ENCODE measurements at regions not wholly inside any gene's neighbourhood (a gene's known extent, or its start where the extent isn't known, plus 50 kb on each side); places are given as distances from the start of the nearest gene placed in this dataset.

DNA sequence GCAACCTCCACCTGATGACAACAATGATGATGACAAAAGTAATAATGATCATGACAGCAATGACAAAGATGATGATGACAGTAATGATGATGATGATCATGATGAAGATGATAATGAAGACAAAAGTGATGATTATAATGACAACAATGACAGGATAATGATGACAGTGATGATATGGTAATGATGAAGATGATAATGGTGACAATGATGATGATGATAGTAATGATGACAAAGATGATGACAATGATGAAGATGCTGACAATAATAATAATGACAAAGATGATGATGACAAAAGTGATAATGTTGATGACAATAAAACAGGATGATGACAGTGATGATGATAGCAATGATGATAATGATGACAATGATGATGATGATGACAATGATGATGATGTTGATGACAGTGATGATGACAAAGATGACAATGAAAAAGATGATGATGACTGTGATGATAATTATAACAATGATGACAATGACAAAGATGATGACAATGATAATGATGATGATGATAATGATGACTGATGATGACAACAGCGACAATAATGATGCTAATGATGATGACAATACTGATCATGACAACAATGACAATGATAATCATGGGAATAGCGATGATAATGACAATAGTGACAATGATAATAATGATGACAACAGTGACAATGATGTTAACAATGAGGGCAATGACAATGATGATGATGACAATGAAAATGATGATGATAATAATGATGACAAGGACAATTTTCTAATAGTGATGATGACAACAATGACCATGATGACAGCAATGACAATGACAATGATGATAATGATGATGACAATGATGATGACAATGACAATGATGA is 1106.5 kb upstream of the AUTS2 start:
- H3K36me3 ChIP-seq (ENCODE audit: insufficient read depth, low read length), result no peaks in the 10 kb centered on the region
- no peaks in the 10 kb centered on the region for H3K27me3 ChIP-seq (ENCODE audit: insufficient read depth, low read length)
- no peak overlapping the region for H3K4me3 ChIP-seq (ENCODE audit: low read length)
- no peaks in the 10 kb centered on the region for H3K9me3 ChIP-seq (ENCODE audit: low read length)
- H2AFZ ChIP-seq (ENCODE audit: low read depth, low read length), result no peak overlapping the region
- H3K4me1 ChIP-seq (ENCODE audit: insufficient read depth, low read length), result no peaks in the 10 kb centered on the region

DNA sequence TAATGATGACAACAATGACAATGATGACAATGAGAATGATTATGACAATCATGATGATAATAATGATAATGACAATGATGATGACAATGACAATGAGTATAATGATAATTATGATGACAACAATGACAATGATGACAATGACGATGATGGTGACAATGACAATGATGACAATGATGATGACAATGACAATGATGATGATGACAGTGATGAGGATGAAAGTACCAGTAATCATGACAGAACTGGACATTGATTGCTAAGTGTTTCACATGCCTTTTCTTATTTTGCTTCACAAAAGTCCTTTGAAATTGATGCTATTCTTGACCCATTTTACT is 1106.0 kb upstream of the AUTS2 start:
- no peaks in the 10 kb centered on the region for H3K4me1 ChIP-seq (ENCODE audit: insufficient read depth, low read length)
- H2AFZ ChIP-seq (ENCODE audit: low read depth, low read length), result no peak overlapping the region
- H3K27me3 ChIP-seq (ENCODE audit: insufficient read depth, low read length), result no peaks in the 10 kb centered on the region
- no peaks in the 10 kb centered on the region for H3K36me3 ChIP-seq (ENCODE audit: insufficient read depth, low read length)
- H3K9me3 ChIP-seq (ENCODE audit: low read length), result no peaks in the 10 kb centered on the region
- H3K4me3 ChIP-seq (ENCODE audit: low read length), result no peak overlapping the region

GRCh38 chr7:68503400-68503799 is 1094.9 kb upstream of the AUTS2 start:
- Histone ChIP-seq H3K9me3 (ENCODE audit: low read length) (no peaks in the 10 kb centered on the region), H3K4me3 (ENCODE audit: low read length) (no peak overlapping the region), H2AFZ (ENCODE audit: low read depth, low read length) (no peak overlapping the region), H3K36me3 (ENCODE audit: insufficient read depth, low read length) (no peaks in the 10 kb centered on the region), H3K4me1 (ENCODE audit: insufficient read depth, low read length) (no peaks in the 10 kb centered on the region), H3K27me3 (ENCODE audit: insufficient read depth, low read length) (no peaks in the 10 kb centered on the region)

GRCh38 chr7:68504716-68505115 is 1093.6 kb upstream of the AUTS2 start:
- no peaks in the 10 kb centered on the region for H3K36me3 ChIP-seq (ENCODE audit: insufficient read depth, low read length)
- no peaks in the 10 kb centered on the region for H3K4me1 ChIP-seq (ENCODE audit: insufficient read depth, low read length)
- no peaks in the 10 kb centered on the region for H3K9me3 ChIP-seq (ENCODE audit: low read length)
- H3K27me3 ChIP-seq (ENCODE audit: insufficient read depth, low read length), result no peaks in the 10 kb centered on the region
- no peak overlapping the region for H2AFZ ChIP-seq (ENCODE audit: low read depth, low read length)
- H3K4me3 ChIP-seq (ENCODE audit: low read length), result no peak overlapping the region

- Histone ChIP-seq H2AFZ (ENCODE audit: low read depth, low read length) (no peak overlapping the region), H3K27me3 (ENCODE audit: insufficient read depth, low read length) (no peaks in the 10 kb centered on the region), H3K4me3 (ENCODE audit: low read length) (no peak overlapping the region), H3K9me3 (ENCODE audit: low read length) (no peaks in the 10 kb centered on the region), H3K4me1 (ENCODE audit: insufficient read depth, low read length) (no peaks in the 10 kb centered on the region), H3K36me3 (ENCODE audit: insufficient read depth, low read length) (no peaks in the 10 kb centered on the region)
Observed at GRCh38 chr7:68505721-68506120, 1092.6 kb upstream of the AUTS2 start.

- Histone ChIP-seq H3K27me3 (ENCODE audit: insufficient read depth, low read length) (no peaks in the 10 kb centered on the region), H3K9me3 (ENCODE audit: low read length) (no peaks in the 10 kb centered on the region), H3K36me3 (ENCODE audit: insufficient read depth, low read length) (no peaks in the 10 kb centered on the region), H3K4me3 (ENCODE audit: low read length) (no peak overlapping the region), H2AFZ (ENCODE audit: low read depth, low read length) (no peak overlapping the region), H3K4me1 (ENCODE audit: insufficient read depth, low read length) (no peaks in the 10 kb centered on the region)
Observed at GRCh38 chr7:68507668-68508067, 1090.6 kb upstream of the AUTS2 start.

DNA sequence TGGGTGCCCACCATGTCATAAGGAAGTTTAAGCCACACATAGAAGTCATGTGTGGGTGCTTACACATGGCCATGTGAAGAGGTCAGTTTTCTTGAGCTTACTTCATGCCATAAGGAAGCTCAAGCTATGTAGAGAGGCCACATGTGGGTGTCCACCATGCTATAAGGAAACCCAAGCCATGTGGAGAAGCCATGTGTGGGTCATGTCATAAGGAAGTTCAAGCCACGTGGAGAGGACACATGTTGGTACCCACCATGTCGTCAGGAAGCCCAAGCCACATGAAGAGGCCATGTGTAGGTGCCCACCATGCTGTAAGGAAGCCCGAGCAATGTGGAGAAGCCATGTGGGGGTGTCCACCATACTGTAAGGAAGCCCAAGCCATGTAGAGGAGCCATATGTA is 1089.2 kb upstream of the AUTS2 start:
- Histone ChIP-seq H3K9me3 (ENCODE audit: low read length) (no peaks in the 10 kb centered on the region), H3K4me1 (ENCODE audit: insufficient read depth, low read length) (no peaks in the 10 kb centered on the region), H2AFZ (ENCODE audit: low read depth, low read length) (no peak overlapping the region), H3K4me3 (ENCODE audit: low read length) (no peak overlapping the region), H3K36me3 (ENCODE audit: insufficient read depth, low read length) (no peaks in the 10 kb centered on the region), H3K27me3 (ENCODE audit: insufficient read depth, low read length) (no peaks in the 10 kb centered on the region)

GRCh38 chr7:68509603-68510002 is 1088.7 kb upstream of the AUTS2 start:
- no peaks in the 10 kb centered on the region for H3K36me3 ChIP-seq (ENCODE audit: insufficient read depth, low read length)
- H3K4me1 ChIP-seq (ENCODE audit: insufficient read depth, low read length), result no peaks in the 10 kb centered on the region
- no peaks in the 10 kb centered on the region for H3K27me3 ChIP-seq (ENCODE audit: insufficient read depth, low read length)
- no peak overlapping the region for H2AFZ ChIP-seq (ENCODE audit: low read depth, low read length)
- no peaks in the 10 kb centered on the region for H3K9me3 ChIP-seq (ENCODE audit: low read length)
- H3K4me3 ChIP-seq (ENCODE audit: low read length), result no peak overlapping the region

DNA sequence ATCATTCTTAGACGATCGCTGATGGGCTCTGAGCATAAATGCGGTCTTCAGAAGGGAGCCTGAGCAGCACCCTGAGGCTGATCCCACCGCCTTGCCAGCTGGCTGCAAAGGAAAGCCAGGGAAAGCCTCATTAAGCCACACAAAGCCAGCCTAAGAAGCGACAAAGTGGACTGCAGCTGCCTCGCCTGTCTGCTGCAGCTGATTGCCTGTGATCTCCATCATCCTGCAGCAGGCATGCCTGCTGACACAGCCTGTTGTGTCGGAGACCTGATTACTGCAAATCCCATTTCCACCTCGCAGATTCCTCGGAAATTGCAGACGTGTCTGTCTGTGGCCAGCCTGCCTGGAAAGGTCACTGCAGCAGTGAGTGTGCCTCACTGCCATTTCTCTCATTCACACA is 1087.0 kb upstream of the AUTS2 start:
- no peak overlapping the region for H2AFZ ChIP-seq (ENCODE audit: low read depth, low read length)
- H3K27me3 ChIP-seq (ENCODE audit: insufficient read depth, low read length), result no peaks in the 10 kb centered on the region
- H3K4me3 ChIP-seq (ENCODE audit: low read length), result no peak overlapping the region
- no peaks in the 10 kb centered on the region for H3K36me3 ChIP-seq (ENCODE audit: insufficient read depth, low read length)
- H3K9me3 ChIP-seq (ENCODE audit: low read length), result no peaks in the 10 kb centered on the region
- no peaks in the 10 kb centered on the region for H3K4me1 ChIP-seq (ENCODE audit: insufficient read depth, low read length)

DNA sequence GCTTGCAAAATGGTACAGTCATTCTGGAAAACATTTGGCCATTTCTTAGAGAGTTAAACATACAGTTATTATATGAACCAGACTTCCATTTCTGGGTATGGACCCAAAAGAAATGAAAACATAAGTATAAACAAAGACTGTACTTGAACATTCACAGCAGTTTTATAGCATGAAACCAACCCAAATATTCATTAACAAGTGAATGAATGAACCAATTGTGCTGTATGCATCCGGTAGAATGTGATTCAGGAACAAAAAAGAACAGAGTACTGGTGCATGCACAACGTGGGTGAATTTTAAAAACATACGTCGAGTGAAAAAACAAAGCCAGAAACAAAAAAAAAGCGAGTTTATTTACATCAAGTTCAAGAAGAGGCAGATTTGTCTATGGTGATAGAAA is 1085.8 kb upstream of the AUTS2 start:
- H3K36me3 ChIP-seq (ENCODE audit: insufficient read depth, low read length), result no peaks in the 10 kb centered on the region
- no peak overlapping the region for H3K4me3 ChIP-seq (ENCODE audit: low read length)
- no peaks in the 10 kb centered on the region for H3K27me3 ChIP-seq (ENCODE audit: insufficient read depth, low read length)
- H3K9me3 ChIP-seq (ENCODE audit: low read length), result no peaks in the 10 kb centered on the region
- no peak overlapping the region for H2AFZ ChIP-seq (ENCODE audit: low read depth, low read length)
- H3K4me1 ChIP-seq (ENCODE audit: insufficient read depth, low read length), result no peaks in the 10 kb centered on the region

GRCh38 chr7:68518060-68518459 is 1080.2 kb upstream of the AUTS2 start:
- no peaks in the 10 kb centered on the region for H3K27me3 ChIP-seq (ENCODE audit: insufficient read depth, low read length)
- H2AFZ ChIP-seq (ENCODE audit: low read depth, low read length), result no peak overlapping the region
- no peak overlapping the region for H3K4me3 ChIP-seq (ENCODE audit: low read length)
- H3K36me3 ChIP-seq (ENCODE audit: insufficient read depth, low read length), result no peaks in the 10 kb centered on the region
- no peaks in the 10 kb centered on the region for H3K9me3 ChIP-seq (ENCODE audit: low read length)
- H3K4me1 ChIP-seq (ENCODE audit: insufficient read depth, low read length), result no peaks in the 10 kb centered on the region

DNA sequence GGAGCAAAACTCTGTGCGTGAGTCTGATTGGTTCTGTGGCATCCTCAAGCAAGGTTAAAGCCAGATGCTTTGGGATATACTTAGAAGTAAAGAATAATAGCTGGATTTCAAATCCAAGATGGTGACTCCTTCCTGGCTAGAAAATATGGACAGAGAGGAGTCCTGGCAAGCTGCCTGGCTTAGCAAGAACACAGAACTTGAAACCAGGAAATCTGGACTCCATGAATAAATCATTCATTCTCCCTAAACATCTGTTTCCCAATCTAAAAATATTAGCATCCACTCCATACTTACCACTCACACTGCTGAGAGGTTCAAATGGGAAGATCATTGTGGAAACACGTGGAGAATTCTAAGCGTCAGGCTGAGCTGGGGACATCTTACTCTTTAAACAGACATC is 1074.1 kb upstream of the AUTS2 start:
- Histone ChIP-seq H3K4me3 (ENCODE audit: low read length) (no peak overlapping the region), H3K36me3 (ENCODE audit: insufficient read depth, low read length) (no peaks in the 10 kb centered on the region), H3K4me1 (ENCODE audit: insufficient read depth, low read length) (no peaks in the 10 kb centered on the region), H3K27me3 (ENCODE audit: insufficient read depth, low read length) (no peaks in the 10 kb centered on the region), H3K9me3 (ENCODE audit: low read length) (no peaks in the 10 kb centered on the region), H2AFZ (ENCODE audit: low read depth, low read length) (no peak overlapping the region)

GRCh38 chr7:68529221-68529620 is 1069.1 kb upstream of the AUTS2 start:
- Histone ChIP-seq H2AFZ (ENCODE audit: low read depth, low read length) (no peak overlapping the region), H3K27me3 (ENCODE audit: insufficient read depth, low read length) (no peaks in the 10 kb centered on the region), H3K9me3 (ENCODE audit: low read length) (no peaks in the 10 kb centered on the region), H3K4me1 (ENCODE audit: insufficient read depth, low read length) (no peaks in the 10 kb centered on the region), H3K4me3 (ENCODE audit: low read length) (no peak overlapping the region), H3K36me3 (ENCODE audit: insufficient read depth, low read length) (no peaks in the 10 kb centered on the region)

DNA sequence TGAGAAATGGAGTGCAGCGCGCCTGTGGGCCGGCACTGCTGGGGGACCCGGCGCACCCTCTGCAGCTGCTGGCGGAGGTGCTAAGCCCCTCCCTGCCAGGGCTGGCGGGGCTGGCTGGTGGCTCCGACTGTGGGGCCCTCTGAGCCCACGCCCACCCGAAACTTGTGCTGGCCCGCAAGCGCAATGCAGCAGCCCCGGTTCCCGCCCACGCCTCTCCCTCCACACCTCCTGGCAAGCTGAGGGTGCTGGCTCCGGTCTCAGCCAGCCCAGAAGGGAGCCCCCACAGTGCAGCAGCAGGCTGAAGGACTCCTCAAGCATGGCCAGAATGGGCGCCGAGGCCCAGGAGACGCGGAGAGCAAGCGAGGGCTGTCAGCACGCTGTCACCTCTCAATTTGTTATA is 1063.0 kb upstream of the AUTS2 start:
- no peaks in the 10 kb centered on the region for H3K4me1 ChIP-seq (ENCODE audit: insufficient read depth, low read length)
- no peak overlapping the region for H2AFZ ChIP-seq (ENCODE audit: low read depth, low read length)
- no peak overlapping the region for H3K4me3 ChIP-seq (ENCODE audit: low read length)
- H3K9me3 ChIP-seq (ENCODE audit: low read length), result no peaks in the 10 kb centered on the region
- H3K36me3 ChIP-seq (ENCODE audit: insufficient read depth, low read length), result no peaks in the 10 kb centered on the region
- H3K27me3 ChIP-seq (ENCODE audit: insufficient read depth, low read length), result no peaks in the 10 kb centered on the region
